Liver (tissue), 8 donors: ENCODE measurements at regions not wholly inside any gene's neighbourhood (a gene's known extent, or its start where the extent isn't known, plus 50 kb on each side); places are given as distances from the start of the nearest gene placed in this dataset.

Experiments used
- DNase-seq: peaks from one replicate; pipeline ENCODE4 v3.0.0-alpha.2; 2017; ENCODE audit warnings: low spot score
- H3K27ac ChIP-seq, 2 donors: one replicate each; pipeline ENCODE4 v1.7.0; 2013; ENCODE audit warnings: inconsistent platforms in 2 of 2, low read length in 2 of 2, control low read depth in 1 of 2, low read depth in 1 of 2, mild to moderate bottlenecking in 1 of 2
- H3K27me3 ChIP-seq, 4 donors: one replicate each; pipeline versions ENCODE4 v1.6.1 to v1.7.0; 2013; ENCODE audit warnings: low read length in 3 of 4, inconsistent platforms in 1 of 4, mild to moderate bottlenecking in 1 of 4, moderate library complexity in 1 of 4; ENCODE audit not compliant: control insufficient read depth in 4 of 4, insufficient read depth in 4 of 4
- H3K36me3 ChIP-seq, 4 donors: one replicate each; pipeline versions ENCODE4 v1.6.1 to v1.7.0; 2013; ENCODE audit warnings: low read length in 3 of 4, mild to moderate bottlenecking in 3 of 4, low read depth in 1 of 4, moderate library complexity in 1 of 4; ENCODE audit not compliant: control insufficient read depth in 4 of 4, insufficient read depth in 3 of 4
- H3K4me1 ChIP-seq, 4 donors: one replicate each; pipeline versions ENCODE4 v1.6.1 to v1.7.0; 2013; ENCODE audit warnings: low read length in 3 of 4, mild to moderate bottlenecking in 3 of 4, moderate library complexity in 1 of 4; ENCODE audit not compliant: control insufficient read depth in 4 of 4, insufficient read depth in 4 of 4
- H3K4me3 ChIP-seq, 3 donors: one replicate each; pipeline versions ENCODE4 v1.6.1 to v1.7.0; 2013; ENCODE audit warnings: low read length in 3 of 3, control low read depth in 1 of 3, low read depth in 1 of 3, mild to moderate bottlenecking in 1 of 3
- H3K9ac ChIP-seq, 2 donors: one replicate each; pipeline ENCODE4 v1.7.0; 2013; ENCODE audit warnings: low read length in 2 of 2, mild to moderate bottlenecking in 2 of 2, moderate library complexity in 2 of 2, control low read depth in 1 of 2, low read depth in 1 of 2
- H3K9me3 ChIP-seq, 4 donors: one replicate each; pipeline versions ENCODE4 v1.6.1 to v1.7.0; 2013; ENCODE audit warnings: low read length in 3 of 4; ENCODE audit not compliant: control insufficient read depth in 4 of 4
- EGR1 ChIP-seq, 2 donors: IDR thresholded peaks; 2 replicates each; pipeline ENCODE4 v1.6.1; 2016 to 2018; ENCODE audit warnings: antibody characterized with exemption in 2 of 2, low read depth in 2 of 2
- FOXA1 ChIP-seq: IDR thresholded peaks from 2 replicates; pipeline ENCODE4 v1.6.1; 2016; ENCODE audit warnings: antibody characterized with exemption
- FOXA2 ChIP-seq: IDR thresholded peaks from 2 replicates; pipeline ENCODE4 v1.6.1; 2016; ENCODE audit warnings: antibody characterized with exemption
- GABPA ChIP-seq, 2 donors: IDR thresholded peaks in 1 of 2; conservative IDR thresholded peaks in 1 of 2; 2 replicates each; pipeline ENCODE4 v1.6.1; 2016; ENCODE audit warnings: antibody characterized with exemption in 2 of 2, mild to moderate bottlenecking in 1 of 2, moderate library complexity in 1 of 2
- HNF4A ChIP-seq, 2 donors: conservative IDR thresholded peaks; 2 replicates each; pipeline ENCODE4 v1.6.1; 2016; ENCODE audit warnings: antibody characterized with exemption in 2 of 2, mild to moderate bottlenecking in 2 of 2
- HNF4G ChIP-seq: IDR thresholded peaks from 2 replicates; pipeline ENCODE4 v1.6.1; 2016; ENCODE audit warnings: antibody characterized with exemption
- JUND ChIP-seq, 2 donors: IDR thresholded peaks; 2 replicates each; pipeline ENCODE4 v1.6.1; 2016; ENCODE audit warnings: antibody characterized with exemption in 2 of 2
- NR2F2 ChIP-seq: IDR thresholded peaks from 2 replicates; pipeline ENCODE4 v1.6.1; 2016; ENCODE audit warnings: antibody characterized with exemption
- RAD21 ChIP-seq, 2 donors: IDR thresholded peaks; 2 replicates each; pipeline ENCODE4 v1.6.1; 2016; ENCODE audit warnings: antibody characterized with exemption in 2 of 2, mild to moderate bottlenecking in 2 of 2
- RXRA ChIP-seq, 2 donors: IDR thresholded peaks; 2 replicates each; pipeline ENCODE4 v1.6.1; 2017 to 2018; ENCODE audit warnings: antibody characterized with exemption in 2 of 2, mild to moderate bottlenecking in 1 of 2
- SP1 ChIP-seq: IDR thresholded peaks from 2 replicates; pipeline ENCODE4 v1.6.1; 2018; ENCODE audit warnings: antibody characterized with exemption, mild to moderate bottlenecking
- TAF1 ChIP-seq: conservative IDR thresholded peaks from 2 replicates; pipeline ENCODE4 v1.6.1; 2016; ENCODE audit warnings: antibody characterized with exemption, mild to moderate bottlenecking
- YY1 ChIP-seq: IDR thresholded peaks from 2 replicates; pipeline ENCODE4 v1.6.1; 2016; ENCODE audit warnings: antibody characterized with exemption, mild to moderate bottlenecking
- WGBS: extraction: QIAGEN DNeasy Blood & Tissue Kit; methylation state at CpG from one replicate; pipeline ENCODE4 v1.1.7; 2013; 5-methylcytosine and 5-hydroxymethylcytosine counted together
- TF ChIP-seq, protein P1 (sequence below): IDR thresholded peaks from 2 replicates; pipeline ENCODE4 v1.6.1; 2016; ENCODE audit warnings: antibody characterized with exemption
- TF ChIP-seq, protein P2 (sequence below): IDR thresholded peaks from 2 replicates; pipeline ENCODE4 v1.6.1; 2016; ENCODE audit warnings: antibody characterized with exemption
- TF ChIP-seq, protein P3 (sequence below): IDR thresholded peaks from 2 replicates; pipeline ENCODE4 v1.6.1; 2016; ENCODE audit warnings: antibody characterized with exemption, mild to moderate bottlenecking
- TF ChIP-seq, protein P4 (sequence below): IDR thresholded peaks from 2 replicates; pipeline ENCODE4 v1.6.1; 2016; ENCODE audit warnings: antibody characterized with exemption
- TF ChIP-seq, protein P5 (sequence below): fragments of 150-350 bp; IDR thresholded peaks from 2 replicates; pipeline ENCODE4 v1.5.1; 2017; ENCODE audit warnings: improper control_type of control experiment, low read depth, low read length; ENCODE audit not compliant: missing input control
- donor health status: healthy.
- donor health status: healthy.
- donor health status: healthy.
- donor health status: healthy.
- donor health status: healthy.

DNA sequence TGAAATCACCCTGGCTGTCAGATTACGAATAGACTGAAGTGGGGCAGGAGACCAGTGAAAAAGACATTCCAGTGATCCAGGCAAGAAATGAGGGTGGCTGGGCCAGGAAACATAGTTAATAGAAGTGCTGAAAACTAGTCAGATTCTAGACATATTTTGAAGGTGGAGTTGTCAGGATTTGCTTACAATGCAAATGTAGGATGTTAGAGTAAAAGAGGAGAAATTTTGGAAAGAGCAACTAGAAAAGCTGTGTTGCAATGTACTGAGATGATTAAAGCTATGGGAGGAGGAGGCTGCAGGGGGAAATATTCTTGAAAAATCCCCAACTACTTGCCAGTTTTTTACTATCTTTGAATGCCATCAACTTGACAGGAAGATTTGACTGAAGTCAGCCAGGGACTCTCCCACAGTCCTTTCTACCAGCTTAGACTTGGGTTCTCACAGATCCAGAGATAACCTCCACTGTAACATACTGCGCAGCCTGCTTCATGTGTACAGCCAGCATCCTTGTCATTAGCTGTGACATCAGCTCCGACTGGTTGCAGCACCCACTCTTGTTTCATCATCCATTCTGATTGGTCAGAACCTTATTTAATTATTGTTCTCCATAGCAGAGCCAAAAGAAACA lies 109.7 kb downstream of the TSEN15 start:
- no peaks in the 10 kb centered on the region for H3K4me1 ChIP-seq
- no peak overlapping the region for H3K27ac ChIP-seq
- no peak overlapping the region for H3K4me3 ChIP-seq
- no peaks in the 10 kb centered on the region for H3K36me3 ChIP-seq
- WGBS, result 69% methylated on average over 3 of the region's 3 CpGs
- no peaks in the 10 kb centered on the region for H3K27me3 ChIP-seq
- TF ChIP-seq YY1 (no peak), JUND (IDR thresholded peaks at IDR 0.05) (no peak), FOXA2 (no peak), HNF4A (conservative IDR thresholded peaks at IDR 0.05) (no peak), RAD21 (IDR thresholded peaks at IDR 0.05) (no peak)
- TF ChIP-seq, protein P1, sequence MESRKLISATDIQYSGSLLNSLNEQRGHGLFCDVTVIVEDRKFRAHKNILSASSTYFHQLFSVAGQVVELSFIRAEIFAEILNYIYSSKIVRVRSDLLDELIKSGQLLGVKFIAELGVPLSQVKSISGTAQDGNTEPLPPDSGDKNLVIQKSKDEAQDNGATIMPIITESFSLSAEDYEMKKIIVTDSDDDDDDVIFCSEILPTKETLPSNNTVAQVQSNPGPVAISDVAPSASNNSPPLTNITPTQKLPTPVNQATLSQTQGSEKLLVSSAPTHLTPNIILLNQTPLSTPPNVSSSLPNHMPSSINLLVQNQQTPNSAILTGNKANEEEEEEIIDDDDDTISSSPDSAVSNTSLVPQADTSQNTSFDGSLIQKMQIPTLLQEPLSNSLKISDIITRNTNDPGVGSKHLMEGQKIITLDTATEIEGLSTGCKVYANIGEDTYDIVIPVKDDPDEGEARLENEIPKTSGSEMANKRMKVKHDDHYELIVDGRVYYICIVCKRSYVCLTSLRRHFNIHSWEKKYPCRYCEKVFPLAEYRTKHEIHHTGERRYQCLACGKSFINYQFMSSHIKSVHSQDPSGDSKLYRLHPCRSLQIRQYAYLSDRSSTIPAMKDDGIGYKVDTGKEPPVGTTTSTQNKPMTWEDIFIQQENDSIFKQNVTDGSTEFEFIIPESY, result no peak
- TF ChIP-seq, protein P2, sequence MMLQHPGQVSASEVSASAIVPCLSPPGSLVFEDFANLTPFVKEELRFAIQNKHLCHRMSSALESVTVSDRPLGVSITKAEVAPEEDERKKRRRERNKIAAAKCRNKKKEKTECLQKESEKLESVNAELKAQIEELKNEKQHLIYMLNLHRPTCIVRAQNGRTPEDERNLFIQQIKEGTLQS, result no peak
- TF ChIP-seq, protein P3, sequence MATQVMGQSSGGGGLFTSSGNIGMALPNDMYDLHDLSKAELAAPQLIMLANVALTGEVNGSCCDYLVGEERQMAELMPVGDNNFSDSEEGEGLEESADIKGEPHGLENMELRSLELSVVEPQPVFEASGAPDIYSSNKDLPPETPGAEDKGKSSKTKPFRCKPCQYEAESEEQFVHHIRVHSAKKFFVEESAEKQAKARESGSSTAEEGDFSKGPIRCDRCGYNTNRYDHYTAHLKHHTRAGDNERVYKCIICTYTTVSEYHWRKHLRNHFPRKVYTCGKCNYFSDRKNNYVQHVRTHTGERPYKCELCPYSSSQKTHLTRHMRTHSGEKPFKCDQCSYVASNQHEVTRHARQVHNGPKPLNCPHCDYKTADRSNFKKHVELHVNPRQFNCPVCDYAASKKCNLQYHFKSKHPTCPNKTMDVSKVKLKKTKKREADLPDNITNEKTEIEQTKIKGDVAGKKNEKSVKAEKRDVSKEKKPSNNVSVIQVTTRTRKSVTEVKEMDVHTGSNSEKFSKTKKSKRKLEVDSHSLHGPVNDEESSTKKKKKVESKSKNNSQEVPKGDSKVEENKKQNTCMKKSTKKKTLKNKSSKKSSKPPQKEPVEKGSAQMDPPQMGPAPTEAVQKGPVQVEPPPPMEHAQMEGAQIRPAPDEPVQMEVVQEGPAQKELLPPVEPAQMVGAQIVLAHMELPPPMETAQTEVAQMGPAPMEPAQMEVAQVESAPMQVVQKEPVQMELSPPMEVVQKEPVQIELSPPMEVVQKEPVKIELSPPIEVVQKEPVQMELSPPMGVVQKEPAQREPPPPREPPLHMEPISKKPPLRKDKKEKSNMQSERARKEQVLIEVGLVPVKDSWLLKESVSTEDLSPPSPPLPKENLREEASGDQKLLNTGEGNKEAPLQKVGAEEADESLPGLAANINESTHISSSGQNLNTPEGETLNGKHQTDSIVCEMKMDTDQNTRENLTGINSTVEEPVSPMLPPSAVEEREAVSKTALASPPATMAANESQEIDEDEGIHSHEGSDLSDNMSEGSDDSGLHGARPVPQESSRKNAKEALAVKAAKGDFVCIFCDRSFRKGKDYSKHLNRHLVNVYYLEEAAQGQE, result no peak
- no peak overlapping the region for H3K9ac ChIP-seq
- no peaks in the 10 kb centered on the region for H3K9me3 ChIP-seq
- no peak for DNase-seq

DNA sequence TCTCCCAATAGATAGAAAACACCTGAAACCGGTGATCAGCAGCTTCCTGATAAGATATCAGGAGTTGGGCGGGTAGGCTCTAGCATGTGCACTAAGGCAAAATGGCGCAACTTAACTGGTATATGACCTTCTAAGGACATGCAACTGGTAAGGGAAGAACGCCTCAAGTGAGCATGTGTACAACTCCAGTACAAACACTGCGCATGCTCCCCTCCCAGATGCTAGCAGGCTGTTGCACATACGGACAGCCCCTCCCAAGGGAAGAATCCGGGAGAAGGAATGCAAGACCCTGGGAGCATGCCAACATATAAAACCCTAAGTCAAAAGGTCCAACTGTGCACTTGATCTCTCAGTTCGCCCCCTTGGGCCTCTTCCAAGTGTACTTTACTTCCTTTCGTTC lies 110.8 kb downstream of the TSEN15 start:
- TF ChIP-seq RXRA (IDR thresholded peaks at IDR 0.05) (no peak), HNF4G (no peak), EGR1 (IDR thresholded peaks at IDR 0.05; ENCODE audit: low read depth in 2 of 2) (no peak), HNF4A (conservative IDR thresholded peaks at IDR 0.05) (no peak), TAF1 (no peak), NR2F2 (no peak), FOXA2 (no peak), JUND (IDR thresholded peaks at IDR 0.05) (no peak), YY1 (no peak), RAD21 (IDR thresholded peaks at IDR 0.05) (no peak), GABPA (IDR thresholded peaks at IDR 0.05 in 1 of 2, conservative IDR thresholded peaks at IDR 0.05 in 1 of 2) (no peak), SP1 (no peak), FOXA1 (no peak)
- TF ChIP-seq, protein P1, result no peak
- TF ChIP-seq, protein P2, result no peak
- TF ChIP-seq, protein P3, result no peak
- TF ChIP-seq, protein P4, sequence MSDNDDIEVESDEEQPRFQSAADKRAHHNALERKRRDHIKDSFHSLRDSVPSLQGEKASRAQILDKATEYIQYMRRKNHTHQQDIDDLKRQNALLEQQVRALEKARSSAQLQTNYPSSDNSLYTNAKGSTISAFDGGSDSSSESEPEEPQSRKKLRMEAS, result no peak
- TF ChIP-seq, protein P5, sequence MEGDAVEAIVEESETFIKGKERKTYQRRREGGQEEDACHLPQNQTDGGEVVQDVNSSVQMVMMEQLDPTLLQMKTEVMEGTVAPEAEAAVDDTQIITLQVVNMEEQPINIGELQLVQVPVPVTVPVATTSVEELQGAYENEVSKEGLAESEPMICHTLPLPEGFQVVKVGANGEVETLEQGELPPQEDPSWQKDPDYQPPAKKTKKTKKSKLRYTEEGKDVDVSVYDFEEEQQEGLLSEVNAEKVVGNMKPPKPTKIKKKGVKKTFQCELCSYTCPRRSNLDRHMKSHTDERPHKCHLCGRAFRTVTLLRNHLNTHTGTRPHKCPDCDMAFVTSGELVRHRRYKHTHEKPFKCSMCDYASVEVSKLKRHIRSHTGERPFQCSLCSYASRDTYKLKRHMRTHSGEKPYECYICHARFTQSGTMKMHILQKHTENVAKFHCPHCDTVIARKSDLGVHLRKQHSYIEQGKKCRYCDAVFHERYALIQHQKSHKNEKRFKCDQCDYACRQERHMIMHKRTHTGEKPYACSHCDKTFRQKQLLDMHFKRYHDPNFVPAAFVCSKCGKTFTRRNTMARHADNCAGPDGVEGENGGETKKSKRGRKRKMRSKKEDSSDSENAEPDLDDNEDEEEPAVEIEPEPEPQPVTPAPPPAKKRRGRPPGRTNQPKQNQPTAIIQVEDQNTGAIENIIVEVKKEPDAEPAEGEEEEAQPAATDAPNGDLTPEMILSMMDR, result no peak
- no peak overlapping the region for H3K27ac ChIP-seq
- DNase-seq, result no peak
- H3K27me3 ChIP-seq, result no peaks in the 10 kb centered on the region
- H3K9me3 ChIP-seq, result no peaks in the 10 kb centered on the region
- H3K4me1 ChIP-seq, result no peaks in the 10 kb centered on the region
- no peak overlapping the region for H3K9ac ChIP-seq
- no peak overlapping the region for H3K4me3 ChIP-seq
- H3K36me3 ChIP-seq, result no peaks in the 10 kb centered on the region
- 83% methylated on average over 9 of the region's 9 CpGs for WGBS
